ENCODE measurements at regions not wholly inside any gene's neighbourhood (a gene's known extent, or its start where the extent isn't known, plus 50 kb on each side); places are given as distances from the start of the nearest gene placed in this dataset.

DNA sequence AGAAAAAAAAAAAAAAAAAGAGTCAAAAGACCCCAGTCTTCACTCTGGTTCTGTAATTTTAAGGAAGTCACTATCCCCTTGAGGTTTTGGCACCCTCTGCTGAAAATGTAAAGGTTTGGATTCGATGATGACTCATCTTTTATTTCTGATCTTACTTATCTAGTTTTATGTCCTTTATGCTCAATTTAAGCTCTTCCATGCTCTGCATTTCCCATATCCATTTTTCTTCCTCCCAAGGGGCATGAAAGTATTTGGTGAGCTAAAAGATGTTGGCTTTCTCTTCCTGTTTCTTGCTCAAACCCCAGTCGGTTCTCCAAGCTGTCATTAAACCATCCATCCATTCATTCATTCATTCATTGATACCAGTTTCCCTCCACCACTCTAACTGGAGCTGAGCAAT, 61.0 kb upstream of the CDON start:
- TF ChIP-seq, protein P1, sequence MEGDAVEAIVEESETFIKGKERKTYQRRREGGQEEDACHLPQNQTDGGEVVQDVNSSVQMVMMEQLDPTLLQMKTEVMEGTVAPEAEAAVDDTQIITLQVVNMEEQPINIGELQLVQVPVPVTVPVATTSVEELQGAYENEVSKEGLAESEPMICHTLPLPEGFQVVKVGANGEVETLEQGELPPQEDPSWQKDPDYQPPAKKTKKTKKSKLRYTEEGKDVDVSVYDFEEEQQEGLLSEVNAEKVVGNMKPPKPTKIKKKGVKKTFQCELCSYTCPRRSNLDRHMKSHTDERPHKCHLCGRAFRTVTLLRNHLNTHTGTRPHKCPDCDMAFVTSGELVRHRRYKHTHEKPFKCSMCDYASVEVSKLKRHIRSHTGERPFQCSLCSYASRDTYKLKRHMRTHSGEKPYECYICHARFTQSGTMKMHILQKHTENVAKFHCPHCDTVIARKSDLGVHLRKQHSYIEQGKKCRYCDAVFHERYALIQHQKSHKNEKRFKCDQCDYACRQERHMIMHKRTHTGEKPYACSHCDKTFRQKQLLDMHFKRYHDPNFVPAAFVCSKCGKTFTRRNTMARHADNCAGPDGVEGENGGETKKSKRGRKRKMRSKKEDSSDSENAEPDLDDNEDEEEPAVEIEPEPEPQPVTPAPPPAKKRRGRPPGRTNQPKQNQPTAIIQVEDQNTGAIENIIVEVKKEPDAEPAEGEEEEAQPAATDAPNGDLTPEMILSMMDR (IDR thresholded peaks at IDR 0.05): no peak
- no peak for TF ChIP-seq EZH2 (IDR thresholded peaks at IDR 0.05; ENCODE audit: borderline replicate concordance, insufficient read depth, low read depth, low read length, poor library complexity, severe bottlenecking)
